ENCODE measurements at regions not wholly inside any gene's neighbourhood (a gene's known extent, or its start where the extent isn't known, plus 50 kb on each side); places are given as distances from the start of the nearest gene placed in this dataset.

- Histone ChIP-seq H3K79me2 (ENCODE audit: control insufficient read depth in 1 of 2, insufficient read depth in 2 of 2, low read length in 2 of 2) (no peaks in the 10 kb centered on the region), H2BK120ac (replicated peaks; ENCODE audit: low read depth, low read length) (no peak overlapping the region), H3K23me2 (ENCODE audit: low read depth, low read length) (peaks cover 3% of the 10 kb centered on the region; the same call in 1 of the 2 replicates), H3K4me3 (ENCODE audit: extremely low read depth in 1 of 4, insufficient read depth in 2 of 4, low read depth in 3 of 4, low read length in 4 of 4) (no peak overlapping the region), H4K91ac (replicated peaks; ENCODE audit: insufficient read length, low read length) (no peak overlapping the region), H4K8ac (ENCODE audit: extremely low read depth, insufficient read depth, low read length) (no peak overlapping the region), H3K4ac (replicated peaks; ENCODE audit: insufficient read length, low read depth, low read length) (no peak overlapping the region), H3K9ac (replicated peaks in 1 of 4; ENCODE audit: extremely low read depth in 1 of 4, low read depth in 3 of 4, low read length in 3 of 4) (no peak overlapping the region), H2AK5ac (ENCODE audit: low read depth, low read length) (no peak overlapping the region), H3K36me3 (ENCODE audit: control insufficient read depth in 2 of 4, insufficient read depth in 4 of 4, low read length in 3 of 4) (no peaks in the 10 kb centered on the region), H4K20me1 (replicated peaks in 1 of 2; ENCODE audit: control insufficient read depth in 1 of 2, insufficient read depth in 2 of 2, low read length in 2 of 2) (no peaks in the 10 kb centered on the region), H2BK5ac (ENCODE audit: low read depth, low read length) (no peak overlapping the region), H3K9me3 (ENCODE audit: insufficient read depth in 2 of 2, low read depth in 1 of 2, low read length in 1 of 2) (no peaks in the 10 kb centered on the region), H2BK20ac (ENCODE audit: low read length) (no peak overlapping the region), H3K79me1 (ENCODE audit: low read depth, low read length) (no peaks in the 10 kb centered on the region), H3K14ac (ENCODE audit: insufficient read length) (no peak overlapping the region), H3K4me2 (ENCODE audit: insufficient read depth in 1 of 2, low read depth in 2 of 2, low read length in 2 of 2) (no peak overlapping the region), H3K56ac (replicated peaks; ENCODE audit: insufficient read length, low read depth, low read length) (no peak overlapping the region), H3K18ac (ENCODE audit: extremely low read depth, low read length) (no peak overlapping the region), H3K27ac (ENCODE audit: low read depth, low read length) (no peak overlapping the region), H4K5ac (ENCODE audit: insufficient read length, low read depth, low read length) (no peak overlapping the region), H3K27me3 (replicated peaks in 1 of 4; ENCODE audit: control insufficient read depth in 3 of 4, extremely low read depth in 1 of 4, insufficient read depth in 3 of 4, low read length in 3 of 4) (peaks cover 4 to 11% (median 6%) of the 10 kb centered on the region in 4 experiments; a peak in 5 of 7 replicates), H3K23ac (ENCODE audit: insufficient read length) (no peak overlapping the region), H2BK12ac (ENCODE audit: low read depth, low read length) (no peak overlapping the region), H2BK15ac (ENCODE audit: low read length) (no peak overlapping the region), H3K4me1 (replicated peaks in 1 of 4; ENCODE audit: control insufficient read depth in 3 of 4, insufficient read depth in 4 of 4, low read length in 3 of 4) (peaks cover 0 to 5% (median 0%) of the 10 kb centered on the region in 4 experiments; a peak in 2 of 7 replicates), H2AFZ (ENCODE audit: low read length) (no peak overlapping the region)
- no peak for DNase-seq (ENCODE audit: low read depth in 1 of 2, low spot score in 2 of 2)
- WGBS, 2 experiments (ENCODE audit: extremely low coverage in 1 of 2, insufficient coverage in 1 of 2, insufficient read length in 1 of 2, insufficient replicate concordance in 2 of 2, low coverage in 1 of 2, low lambda C conversion rate in 2 of 2, missing lambda C conversion rate in 1 of 2), result 96% methylated on average over 3 of the region's 3 CpGs; no CpG with 5 or more reads in 1 of the 2 experiments
- no peak for FAIRE-seq
- ChIA-PET POLR2A (ENCODE audit: partially characterized antibody) (no interaction called here), CTCF (ENCODE audit: partially characterized antibody) (interaction anchor here (1.2 kb wide), 1 partner anchor 19 kb away, joined by 4 read pairs; no protein-coding TSS in a partner anchor)
- TF ChIP-seq MAFK (IDR thresholded peaks at IDR 0.05; ENCODE audit: low read depth, low read length), result no peak
- TF ChIP-seq POLR2AphosphoS5 (IDR thresholded peaks at IDR 0.05; ENCODE audit: low read depth, low read length), result no peak
- no peak for TF ChIP-seq CEBPB (IDR thresholded peaks at IDR 0.05; ENCODE audit: low read depth, low read length)
- TF ChIP-seq CREB1 (IDR thresholded peaks at IDR 0.05), result no peak
- no peak for TF ChIP-seq FOSL1 (IDR thresholded peaks at IDR 0.05; ENCODE audit: insufficient read depth, low read depth, low read length)
- TF ChIP-seq TAF7 (optimal IDR thresholded peaks at IDR 0.05; ENCODE audit: borderline replicate concordance, low read depth, low read length), result no peak
- TF ChIP-seq, protein P1, sequence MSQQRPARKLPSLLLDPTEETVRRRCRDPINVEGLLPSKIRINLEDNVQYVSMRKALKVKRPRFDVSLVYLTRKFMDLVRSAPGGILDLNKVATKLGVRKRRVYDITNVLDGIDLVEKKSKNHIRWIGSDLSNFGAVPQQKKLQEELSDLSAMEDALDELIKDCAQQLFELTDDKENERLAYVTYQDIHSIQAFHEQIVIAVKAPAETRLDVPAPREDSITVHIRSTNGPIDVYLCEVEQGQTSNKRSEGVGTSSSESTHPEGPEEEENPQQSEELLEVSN (IDR thresholded peaks at IDR 0.05), result no peak
- TF ChIP-seq USF2 (IDR thresholded peaks at IDR 0.05; ENCODE audit: low read length), result no peak
- TF ChIP-seq SRF (IDR thresholded peaks at IDR 0.05; ENCODE audit: low read depth, low read length), result no peak
- TF ChIP-seq, protein P2, sequence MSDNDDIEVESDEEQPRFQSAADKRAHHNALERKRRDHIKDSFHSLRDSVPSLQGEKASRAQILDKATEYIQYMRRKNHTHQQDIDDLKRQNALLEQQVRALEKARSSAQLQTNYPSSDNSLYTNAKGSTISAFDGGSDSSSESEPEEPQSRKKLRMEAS (IDR thresholded peaks at IDR 0.05), result no peak
- TF ChIP-seq CBX8 (IDR thresholded peaks at IDR 0.05; ENCODE audit: borderline replicate concordance, low read depth, low read length), result no peak
- TF ChIP-seq EZH2 (IDR thresholded peaks at IDR 0.05; ENCODE audit: low read depth, low read length, severe bottlenecking), result no peak
- TF ChIP-seq, protein P3, sequence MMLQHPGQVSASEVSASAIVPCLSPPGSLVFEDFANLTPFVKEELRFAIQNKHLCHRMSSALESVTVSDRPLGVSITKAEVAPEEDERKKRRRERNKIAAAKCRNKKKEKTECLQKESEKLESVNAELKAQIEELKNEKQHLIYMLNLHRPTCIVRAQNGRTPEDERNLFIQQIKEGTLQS (IDR thresholded peaks at IDR 0.05; ENCODE audit: insufficient read depth, low read depth, low read length), result no peak
These were observed 196.9 kb upstream of the GHITM start for GRCh38 chr10:83942410-83942809.
